Left lung (tissue), 4 donors: ENCODE measurements at regions not wholly inside any gene's neighbourhood (a gene's known extent, or its start where the extent isn't known, plus 50 kb on each side); places are given as distances from the start of the nearest gene placed in this dataset.

Experiments used
- ATAC-seq: fragments of 200-7000 bp; cut with Tn5 transposase; one replicate; pipeline ENCODE4 v1.9.1; 2020; ENCODE audit warnings: moderate library complexity
- DNase-seq, 4 donors: peaks; one replicate each; pipeline ENCODE4 v3.0.0-alpha.2; 2013 to 2020
- H3K27ac ChIP-seq, 2 donors: fragments of 200-600 bp; sonication (generic) in 1 of 2; one replicate each; pipeline versions ENCODE4 v1.5.0 to v1.8.0; 2020 to 2021
- H3K27me3 ChIP-seq, 2 donors: fragments of 200-600 bp; sonication (generic) in 1 of 2; one replicate each; pipeline versions ENCODE4 v1.5.0 to v1.8.0; 2020 to 2021
- H3K36me3 ChIP-seq, 2 donors: fragments of 200-600 bp; sonication (generic) in 1 of 2; one replicate each; pipeline versions ENCODE4 v1.5.0 to v1.8.0; 2020 to 2021
- H3K4me1 ChIP-seq, 2 donors: fragments of 200-600 bp; one replicate each; pipeline ENCODE4 v1.8.0; 2021
- H3K4me3 ChIP-seq, 2 donors: fragments of 200-600 bp; sonication (generic) in 1 of 2; one replicate each; pipeline versions ENCODE4 v1.5.0 to v1.8.0; 2020 to 2021; ENCODE audit warnings: mild to moderate bottlenecking in 1 of 2
- H3K9me3 ChIP-seq, 2 donors: fragments of 200-600 bp; sonication (generic) in 1 of 2; one replicate each; pipeline versions ENCODE4 v1.5.0 to v1.8.0; 2020 to 2021
- CTCF ChIP-seq, 2 donors: fragments of 200-600 bp; sonication (generic) in 1 of 2; IDR thresholded peaks; one replicate each; pipeline versions ENCODE4 v1.5.0 to v1.8.0; 2021; ENCODE audit warnings: antibody characterized with exemption in 2 of 2
- intact Hi-C, 2 donors: fragments of 100-400 bp; cut with DNase I; formaldehyde crosslinking; loops; one replicate each; pipeline versions ENCODE4 v1.11.2 to v1.14.2; 2022
- donor health status: DM: no; HTN: yes; CAD: no.
- donor health status: DM: no; HTN: no; CAD: no.

- Histone ChIP-seq H3K4me1 (no peaks in the 10 kb centered on the region), H3K27me3 (no peaks in the 10 kb centered on the region), H3K27ac (peak overlapping the region; percentile 5 to 30), H3K36me3 (no peaks in the 10 kb centered on the region), H3K9me3 (no peaks in the 10 kb centered on the region), H3K4me3 (no peak overlapping the region)
- intact Hi-C loops = no loop called here
- DNase-seq (no peak), ATAC-seq (no peak)
- no peak for TF ChIP-seq CTCF (IDR thresholded peaks at IDR 0.05)
Measured at GRCh38 chr3:30400926-30401325, 205.5 kb upstream of the TGFBR2 start.

- no peak for ATAC-seq
Measured at GRCh38 chr3:30401971-30402370, 204.4 kb upstream of the TGFBR2 start.

GRCh38 chr3:30407651-30408050 lies 198.8 kb upstream of the TGFBR2 start:
- H3K4me3 ChIP-seq = no peak overlapping the region
- no peak overlapping the region for H3K27ac ChIP-seq
- peaks cover 0 to 10% of the 10 kb centered on the region in 2 donors for H3K9me3 ChIP-seq
- DNase-seq (no peak), ATAC-seq (no peak)
- no peaks in the 10 kb centered on the region for H3K36me3 ChIP-seq
- intact Hi-C loops = no loop called here
- no peaks in the 10 kb centered on the region for H3K4me1 ChIP-seq
- no peak for TF ChIP-seq CTCF (IDR thresholded peaks at IDR 0.05)
- no peaks in the 10 kb centered on the region for H3K27me3 ChIP-seq

More at GRCh38 chr3:30401971-30402370, 204.4 kb upstream of the TGFBR2 start:
- intact Hi-C loops = no loop called here
- no peaks in the 10 kb centered on the region for H3K27me3 ChIP-seq
- no peaks in the 10 kb centered on the region for H3K36me3 ChIP-seq
- no peak for TF ChIP-seq CTCF (IDR thresholded peaks at IDR 0.05)
- no peaks in the 10 kb centered on the region for H3K4me1 ChIP-seq
- peak overlapping the region in 1 of 2 donors; percentile 11 for H3K27ac ChIP-seq
- DNase-seq = no peak
- H3K9me3 ChIP-seq = no peaks in the 10 kb centered on the region
- no peak overlapping the region for H3K4me3 ChIP-seq

GRCh38 chr3:30408105-30408557 lies 198.3 kb upstream of the TGFBR2 start:
- intact Hi-C loops = no loop called here
- Histone ChIP-seq H3K36me3 (no peaks in the 10 kb centered on the region), H3K9me3 (peaks cover 0 to 10% of the 10 kb centered on the region in 2 donors), H3K4me1 (no peaks in the 10 kb centered on the region), H3K27ac (no peak overlapping the region), H3K4me3 (no peak overlapping the region), H3K27me3 (no peaks in the 10 kb centered on the region)
- no peak for DNase-seq
- TF ChIP-seq CTCF (IDR thresholded peaks at IDR 0.05) = no peak
- ATAC-seq = no peak

- Histone ChIP-seq H3K27me3 (no peaks in the 10 kb centered on the region), H3K4me3 (no peak overlapping the region), H3K9me3 (no peaks in the 10 kb centered on the region), H3K4me1 (peaks cover 0 to 14% of the 10 kb centered on the region in 2 donors), H3K27ac (no peak overlapping the region), H3K36me3 (no peaks in the 10 kb centered on the region)
- no peak for TF ChIP-seq CTCF (IDR thresholded peaks at IDR 0.05)
- ATAC-seq (no peak), DNase-seq (no peak)
- intact Hi-C loops = no loop called here
Measured at GRCh38 chr3:30418443-30418842, 188.0 kb upstream of the TGFBR2 start.
